Breast epithelium (tissue), 3 donors: ENCODE measurements at regions not wholly inside any gene's neighbourhood (a gene's known extent, or its start where the extent isn't known, plus 50 kb on each side); places are given as distances from the start of the nearest gene placed in this dataset.

ENCODE experiments used
- POLR2A ChIP-seq: fragments of 450-650 bp; IDR thresholded peaks from one replicate; pipeline ENCODE4 v1.6.1; 2016; ENCODE audit warnings: antibody characterized with exemption, mild to moderate bottlenecking, moderate library complexity
- POLR2AphosphoS5 ChIP-seq, 3 donors: sonication (generic); formaldehyde crosslinking; IDR thresholded peaks; one replicate each; pipeline ENCODE4 v1.6.1; 2017; ENCODE audit warnings: antibody characterized with exemption in 3 of 3

- no peak for TF ChIP-seq POLR2AphosphoS5 (IDR thresholded peaks at IDR 0.05)
- TF ChIP-seq POLR2A = no peak
Measured at GRCh38 chr3:159102001-159102400, 300.1 kb downstream of the MFSD1 start.
